Thyroid gland (tissue), 4 donors: ENCODE measurements at regions not wholly inside any gene's neighbourhood (a gene's known extent, or its start where the extent isn't known, plus 50 kb on each side); places are given as distances from the start of the nearest gene placed in this dataset.
"Not testable (repeated sequence)": the region's sequence is repeated elsewhere in the genome, so short reads cannot be mapped to it uniquely, and the experiment has no call there.

Source experiments
- DNase-seq, 2 donors: peaks; one replicate each; pipeline ENCODE4 v3.0.0-alpha.2; 2019
- H3K27ac ChIP-seq, 3 donors: fragments of 200-600 bp; sonication (generic); 1 replicate in 2 of 3; 2 replicates in 1 of 3; pipeline ENCODE4 v1.5.1; 2016 to 2019; ENCODE audit warnings: mild to moderate bottlenecking in 1 of 3, moderate library complexity in 1 of 3
- H3K27me3 ChIP-seq: fragments of 200-600 bp; sonication (generic); one replicate; pipeline ENCODE4 v1.5.1; 2019
- H3K36me3 ChIP-seq, 2 donors: fragments of 200-600 bp; sonication (generic); one replicate each; pipeline ENCODE4 v1.5.1; 2016 to 2019
- H3K4me1 ChIP-seq, 2 donors: fragments of 200-600 bp; sonication (generic); one replicate each; pipeline ENCODE4 v1.5.1; 2017 to 2019
- H3K4me3 ChIP-seq, 3 donors: fragments of 200-600 bp; sonication (generic); replicated peaks in 1 of 3; 1 replicate in 2 of 3; 2 replicates in 1 of 3; pipeline ENCODE4 v1.5.1; 2016; ENCODE audit warnings: mild to moderate bottlenecking in 1 of 3
- H3K9me3 ChIP-seq: fragments of 200-600 bp; sonication (generic); one replicate; pipeline ENCODE4 v1.5.1; 2017
- POLR2A ChIP-seq, 2 donors: fragments of 450-650 bp; IDR thresholded peaks; one replicate each; pipeline ENCODE4 v1.6.1; 2017; ENCODE audit warnings: antibody characterized with exemption in 2 of 2, mild to moderate bottlenecking in 2 of 2, moderate library complexity in 1 of 2
- WGBS, 2 donors: methylation state at CpG; one replicate each; pipeline ENCODE4 v1.1.5; 2017; 5-methylcytosine and 5-hydroxymethylcytosine counted together
- intact Hi-C: fragments of 100-400 bp; cut with DNase I; formaldehyde crosslinking; loops from one replicate; pipeline ENCODE4 v1.15.1; 2023
- TF ChIP-seq, protein P1 (sequence below), 6 experiments: fragments of 200-600 bp in 3 of 6; fragments of 450-650 bp in 3 of 6; sonication (generic) in 3 of 6; IDR thresholded peaks; one replicate each; pipeline ENCODE4 v1.5.1; 2016 to 2019; ENCODE audit warnings: antibody characterized with exemption in 6 of 6, mild to moderate bottlenecking in 2 of 6, inconsistent platforms in 1 of 6, moderate library complexity in 1 of 6

DNA sequence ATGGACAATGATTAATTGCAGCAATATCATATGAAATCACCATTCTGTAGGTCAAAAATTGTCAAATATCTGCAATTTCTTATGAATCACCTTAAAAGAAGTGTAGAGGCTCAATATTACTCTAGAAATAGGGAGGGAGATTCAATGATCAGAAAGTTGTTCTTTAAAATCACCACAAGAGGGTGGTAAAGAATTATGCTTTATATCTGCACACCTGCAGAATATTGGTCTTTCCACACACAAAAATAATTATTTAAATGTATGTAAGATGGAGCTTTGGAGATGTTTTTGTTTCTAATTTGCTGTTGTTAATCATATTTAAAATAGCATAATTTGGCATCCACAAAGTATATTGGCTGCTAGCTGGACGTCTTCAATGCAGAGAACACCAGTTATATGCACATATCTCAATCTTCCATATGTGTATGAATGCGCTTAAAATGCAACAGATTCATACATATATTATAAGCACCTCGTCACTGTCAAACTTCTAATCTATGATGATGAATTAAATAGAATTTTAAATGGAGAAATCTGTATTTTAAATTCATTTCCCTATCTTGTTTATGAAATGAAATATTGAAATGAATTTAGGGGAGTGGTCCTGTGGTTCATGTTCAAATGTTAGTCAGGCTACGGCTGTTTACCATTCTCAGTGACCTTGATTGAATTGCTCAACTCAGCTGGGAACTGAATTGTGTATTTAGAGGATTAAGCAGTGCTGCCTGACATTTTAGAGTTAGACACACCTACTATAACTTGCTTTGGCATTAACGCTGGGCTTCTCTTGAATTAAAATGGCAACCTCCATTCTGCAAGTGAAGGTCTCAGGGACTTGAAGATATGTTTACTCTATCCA, 405.1 kb upstream of the FRG2C start:
- H3K36me3 ChIP-seq, H3K4me1 ChIP-seq, H3K27me3 ChIP-seq, intact Hi-C loops, H3K4me3 ChIP-seq, H3K27ac ChIP-seq, DNase-seq, H3K9me3 ChIP-seq: not testable (repeated sequence)
- 50 to 51% methylated on average over 5 of the region's 5 CpGs for WGBS, 2 donors
- TF ChIP-seq, protein P1, sequence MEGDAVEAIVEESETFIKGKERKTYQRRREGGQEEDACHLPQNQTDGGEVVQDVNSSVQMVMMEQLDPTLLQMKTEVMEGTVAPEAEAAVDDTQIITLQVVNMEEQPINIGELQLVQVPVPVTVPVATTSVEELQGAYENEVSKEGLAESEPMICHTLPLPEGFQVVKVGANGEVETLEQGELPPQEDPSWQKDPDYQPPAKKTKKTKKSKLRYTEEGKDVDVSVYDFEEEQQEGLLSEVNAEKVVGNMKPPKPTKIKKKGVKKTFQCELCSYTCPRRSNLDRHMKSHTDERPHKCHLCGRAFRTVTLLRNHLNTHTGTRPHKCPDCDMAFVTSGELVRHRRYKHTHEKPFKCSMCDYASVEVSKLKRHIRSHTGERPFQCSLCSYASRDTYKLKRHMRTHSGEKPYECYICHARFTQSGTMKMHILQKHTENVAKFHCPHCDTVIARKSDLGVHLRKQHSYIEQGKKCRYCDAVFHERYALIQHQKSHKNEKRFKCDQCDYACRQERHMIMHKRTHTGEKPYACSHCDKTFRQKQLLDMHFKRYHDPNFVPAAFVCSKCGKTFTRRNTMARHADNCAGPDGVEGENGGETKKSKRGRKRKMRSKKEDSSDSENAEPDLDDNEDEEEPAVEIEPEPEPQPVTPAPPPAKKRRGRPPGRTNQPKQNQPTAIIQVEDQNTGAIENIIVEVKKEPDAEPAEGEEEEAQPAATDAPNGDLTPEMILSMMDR (IDR thresholded peaks at IDR 0.05): peak in 3 of 6 experiments; percentile 19 to 36 (median 20)

DNA sequence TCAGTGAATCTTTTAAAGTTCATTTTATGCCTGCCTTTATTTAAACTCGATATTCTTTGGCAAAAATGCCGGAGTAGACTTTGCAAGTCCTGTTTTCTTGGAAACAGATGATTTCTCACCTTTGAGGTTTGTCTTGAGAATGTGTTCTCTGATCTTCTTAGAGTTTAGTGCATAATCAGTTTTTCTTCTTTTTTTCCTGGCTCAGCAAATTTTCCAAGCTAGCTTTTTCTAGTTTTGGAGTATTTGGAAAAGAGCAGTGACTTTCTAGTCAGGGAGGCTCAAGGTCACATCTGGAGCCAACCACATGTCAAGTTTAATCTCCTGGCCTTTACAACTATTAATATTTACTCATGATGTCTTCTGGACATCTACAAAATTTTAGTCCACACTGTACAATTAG, 403.2 kb upstream of the FRG2C start:
- 75 to 88% methylated on average over 2 of the region's 2 CpGs for WGBS, 2 donors

DNA sequence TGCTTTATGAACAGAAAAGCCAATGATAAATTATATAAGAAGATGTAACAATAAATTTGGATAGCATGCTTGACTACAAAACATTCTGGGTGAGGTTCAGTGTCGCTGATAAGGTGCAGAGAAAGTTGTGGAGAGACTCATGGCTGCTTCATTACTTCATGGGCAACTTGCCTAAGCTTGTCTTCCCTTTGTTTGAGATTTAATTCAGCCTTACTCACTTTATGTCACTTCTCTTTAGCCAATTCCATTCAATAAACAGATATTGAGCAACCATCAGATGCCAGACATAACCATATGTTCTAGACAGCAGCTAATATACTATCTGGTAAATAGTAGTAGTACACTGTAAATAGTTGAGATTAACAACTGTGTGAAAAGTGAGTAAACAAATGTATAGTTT, 401.5 kb upstream of the FRG2C start:
- H3K9me3 ChIP-seq: no peaks in the 10 kb centered on the region
- no peak overlapping the region for H3K4me3 ChIP-seq
- TF ChIP-seq POLR2A (IDR thresholded peaks at IDR 0.05): no peak
- TF ChIP-seq, protein P1 (IDR thresholded peaks at IDR 0.05): no peak
- no peaks in the 10 kb centered on the region for H3K4me1 ChIP-seq
- H3K36me3 ChIP-seq: no peaks in the 10 kb centered on the region
- 93 to 100% methylated on average over 1 of the region's 1 CpG for WGBS, 2 donors
- DNase-seq: no peak
- intact Hi-C loops: no loop called here
- no peaks in the 10 kb centered on the region for H3K27me3 ChIP-seq
- H3K27ac ChIP-seq: no peak overlapping the region

More for the DNA sequence above, 403.2 kb upstream of the FRG2C start:
- H3K9me3 ChIP-seq, H3K4me3 ChIP-seq, DNase-seq, H3K36me3 ChIP-seq, H3K27me3 ChIP-seq, H3K27ac ChIP-seq, H3K4me1 ChIP-seq, intact Hi-C loops: not testable (repeated sequence)

DNA sequence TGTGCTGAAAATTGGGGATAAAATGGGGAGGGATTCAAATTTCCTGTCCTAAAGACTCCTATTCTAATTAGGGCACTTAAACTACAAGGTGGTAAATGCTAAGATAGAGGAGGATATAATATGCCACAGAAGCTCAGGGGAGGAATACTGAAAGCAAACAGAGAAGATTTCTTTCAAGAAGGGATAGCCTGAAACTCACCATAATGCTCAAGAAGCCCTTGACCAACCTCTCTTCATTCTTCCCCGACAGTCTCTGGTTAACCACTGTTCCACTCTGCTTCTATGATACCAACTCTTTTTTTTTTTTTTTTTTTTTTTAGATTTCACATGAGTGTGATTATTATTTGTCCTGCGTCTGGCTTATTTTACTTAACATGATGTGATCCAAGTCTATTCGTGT, 398.2 kb upstream of the FRG2C start:
- no peak for TF ChIP-seq POLR2A (IDR thresholded peaks at IDR 0.05)
- TF ChIP-seq, protein P1 (IDR thresholded peaks at IDR 0.05): no peak
- WGBS, 2 donors: 60 to 61% methylated on average over 3 of the region's 3 CpGs
- Histone ChIP-seq H3K27me3 (no peaks in the 10 kb centered on the region), H3K36me3 (no peaks in the 10 kb centered on the region), H3K4me1 (no peaks in the 10 kb centered on the region), H3K9me3 (no peaks in the 10 kb centered on the region), H3K4me3 (no peak overlapping the region), H3K27ac (no peak overlapping the region)
- DNase-seq: no peak
- intact Hi-C loops: no loop called here

DNA sequence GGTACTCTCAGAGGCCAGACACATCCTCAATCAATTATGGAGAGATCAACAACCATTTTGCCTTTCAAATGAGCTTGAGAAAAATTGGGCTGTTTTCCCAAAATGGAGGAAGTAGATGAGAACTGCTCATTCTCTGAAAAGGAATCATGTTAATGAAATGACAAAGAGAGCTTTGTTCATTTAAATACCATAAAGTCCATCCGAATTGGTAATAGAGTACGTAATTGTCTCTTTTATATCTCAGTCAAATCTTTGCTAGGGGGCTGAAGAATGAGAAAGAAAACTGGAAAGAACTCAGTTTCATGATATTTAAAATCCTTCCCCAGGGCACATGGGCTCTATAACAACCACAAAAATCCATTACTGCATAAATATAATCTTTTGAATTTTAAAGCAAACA, 395.6 kb upstream of the FRG2C start:
- H3K4me1 ChIP-seq, H3K4me3 ChIP-seq, H3K36me3 ChIP-seq, intact Hi-C loops, H3K27ac ChIP-seq, H3K27me3 ChIP-seq, DNase-seq, H3K9me3 ChIP-seq: not testable (repeated sequence)
- WGBS, 2 donors: 81 to 92% methylated on average over 2 of the region's 2 CpGs

DNA sequence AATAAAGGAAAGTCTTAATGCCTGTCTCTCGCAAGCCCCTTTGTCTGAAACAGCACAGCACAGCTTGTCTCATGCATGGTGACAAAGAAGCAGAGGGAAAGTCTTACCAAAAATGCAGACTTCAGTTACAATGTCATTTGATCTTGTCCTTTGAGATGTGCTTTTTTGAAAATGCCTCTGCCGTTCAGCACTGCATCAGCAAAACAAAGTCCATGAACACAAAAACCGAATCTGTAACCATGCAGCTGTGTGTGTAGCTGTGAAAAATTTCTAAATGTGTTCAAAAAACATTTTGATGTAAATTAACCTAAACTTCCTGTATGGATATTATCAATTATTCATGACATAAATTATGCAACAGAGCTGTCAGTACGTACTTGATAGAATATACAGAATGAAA, 391.9 kb upstream of the FRG2C start:
- H3K4me3 ChIP-seq, H3K9me3 ChIP-seq, DNase-seq, H3K27me3 ChIP-seq, H3K4me1 ChIP-seq, H3K36me3 ChIP-seq, intact Hi-C loops, H3K27ac ChIP-seq: not testable (repeated sequence)
- WGBS, 2 donors: 69 to 81% methylated on average over 4 of the region's 4 CpGs
